GM10266 (cell line): ENCODE measurements at regions not wholly inside any gene's neighbourhood (a gene's known extent, or its start where the extent isn't known, plus 50 kb on each side); places are given as distances from the start of the nearest gene placed in this dataset.

Experiments used
- DNase-seq: peaks from one replicate; pipeline ENCODE4 v3.0.0; 2012; ENCODE audit errors: extremely low spot score
- CTCF ChIP-seq: IDR thresholded peaks from 2 replicates; pipeline ENCODE4 v1.5.1; 2012; ENCODE audit warnings: mild to moderate bottlenecking, low read depth; ENCODE audit not compliant: control insufficient read depth, insufficient read depth; ENCODE audit errors: missing control alignments

DNA sequence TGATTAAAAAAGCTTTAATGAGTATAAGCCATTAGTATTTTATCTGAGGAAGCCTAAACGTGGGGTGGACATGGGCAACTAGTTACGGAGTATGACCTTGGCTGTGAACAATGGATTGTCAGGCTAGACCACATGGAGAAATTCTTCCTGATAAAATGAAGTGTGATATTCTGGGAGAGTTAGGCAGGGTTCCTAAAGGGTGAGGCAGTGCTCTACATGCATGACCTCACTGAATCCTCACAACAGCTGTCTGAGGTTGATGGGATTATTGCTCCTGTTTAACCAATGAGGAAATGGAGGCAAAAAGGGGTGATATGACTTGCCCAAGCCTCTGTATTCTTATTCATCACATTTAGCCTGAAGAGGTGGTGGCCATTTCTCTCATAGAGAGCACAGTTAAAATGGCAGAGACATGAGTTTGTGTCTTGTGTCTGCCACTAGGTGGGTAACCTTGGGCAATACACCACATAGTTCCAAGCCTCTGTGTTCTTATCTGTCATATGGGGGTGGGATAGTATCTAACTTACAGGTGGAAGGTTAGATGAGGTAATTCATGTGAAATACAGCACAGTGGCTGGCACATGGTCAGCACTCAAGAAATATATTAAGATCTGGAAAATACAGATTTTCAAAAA is 96.1 kb upstream of the NR3C1 start:
- DNase-seq: no peak
- no peak for TF ChIP-seq CTCF

GRCh38 chr5:143498821-143499220 is 95.3 kb upstream of the NR3C1 start:
- no peak for DNase-seq
- TF ChIP-seq CTCF: no peak

DNA sequence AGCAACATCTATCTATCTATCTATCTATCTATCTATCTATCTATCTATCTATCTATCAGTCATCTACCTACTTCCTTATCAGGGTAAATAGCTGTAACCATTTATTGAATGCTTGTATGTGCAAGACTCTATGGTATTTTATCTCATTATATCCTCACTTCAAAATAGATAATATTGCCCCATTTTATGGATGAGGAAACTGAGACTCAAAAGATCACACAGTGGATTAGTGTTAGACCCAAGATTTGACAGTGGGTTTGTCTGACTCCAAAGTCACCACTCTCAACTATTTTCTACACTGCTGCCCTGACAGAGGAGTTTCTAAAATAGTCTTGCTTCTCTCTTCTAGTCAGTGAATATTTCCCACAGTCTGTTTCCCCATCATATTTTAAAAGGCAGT is 94.3 kb upstream of the NR3C1 start:
- DNase-seq: no peak
- no peak for TF ChIP-seq CTCF

DNA sequence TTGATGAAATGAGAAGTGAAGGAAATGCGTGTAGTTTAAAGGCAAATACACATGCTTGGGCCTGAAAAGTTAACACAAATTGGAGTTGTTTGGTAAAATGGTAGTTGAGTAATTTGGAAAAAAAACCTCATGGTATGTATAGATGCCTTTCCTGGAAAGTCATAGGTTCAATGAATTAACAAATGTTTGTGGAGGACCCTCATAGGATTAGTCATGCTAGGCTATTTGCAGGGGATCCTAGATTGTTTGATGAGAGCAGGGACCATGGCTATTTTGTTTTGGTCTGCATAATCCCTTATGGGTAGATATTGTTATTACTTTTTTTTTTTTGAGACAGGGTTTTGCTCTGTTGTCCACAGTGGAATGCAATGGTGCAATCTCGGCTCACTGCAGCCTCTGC is 93.5 kb upstream of the NR3C1 start:
- DNase-seq: no peak
- TF ChIP-seq CTCF: no peak

- no peak for DNase-seq
- TF ChIP-seq CTCF: no peak
These were observed 92.4 kb upstream of the NR3C1 start for GRCh38 chr5:143495821-143496275.

GRCh38 chr5:143495110-143495509 is 91.6 kb upstream of the NR3C1 start:
- no peak for DNase-seq
- no peak for TF ChIP-seq CTCF

DNA sequence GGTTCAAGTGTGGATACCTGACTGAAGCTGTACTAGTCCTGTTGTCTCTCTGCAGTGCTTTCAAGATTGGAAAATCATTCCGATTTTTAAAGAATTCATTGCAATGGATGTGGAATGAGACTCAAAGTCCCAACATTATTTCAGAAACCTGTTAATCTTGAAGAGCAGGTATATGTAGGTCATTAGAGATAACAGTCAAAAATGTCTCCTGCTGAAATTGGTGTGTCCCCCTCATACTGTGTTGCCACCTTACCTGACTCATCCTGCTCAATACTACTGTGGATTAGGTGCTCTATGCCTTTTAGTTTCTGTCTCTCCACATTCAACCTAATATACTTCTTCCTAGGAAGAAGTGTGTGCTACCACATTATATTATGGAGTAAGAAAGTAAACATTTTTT is 91.1 kb upstream of the NR3C1 start:
- no peak for TF ChIP-seq CTCF
- no peak for DNase-seq
